Hippocampal formation (tissue), 2 donors: ENCODE measurements at regions not wholly inside any gene's neighbourhood (a gene's known extent, or its start where the extent isn't known, plus 50 kb on each side); places are given as distances from the start of the nearest gene placed in this dataset.

Source experiments
- DNase-seq, 2 donors: peaks; one replicate each; lab custom pipeline; 2025; lab: John Stamatoyannopoulos, UW

GRCh38 chr9:107878462-107878861 lies 388.9 kb upstream of the KLF4 start:
- no peak for DNase-seq

GRCh38 chr9:107875571-107875980 lies 386.0 kb upstream of the KLF4 start:
- DNase-seq = no peak

- no peak for DNase-seq
Measured at GRCh38 chr9:107874591-107875369, 385.2 kb upstream of the KLF4 start.

GRCh38 chr9:107874137-107874536 lies 384.6 kb upstream of the KLF4 start:
- no peak for DNase-seq

- no peak for DNase-seq
Measured at GRCh38 chr9:107872457-107873192, 383.1 kb upstream of the KLF4 start.

- DNase-seq = no peak
Measured at GRCh38 chr9:107870927-107871680, 381.5 kb upstream of the KLF4 start.

GRCh38 chr9:107870221-107870620 lies 380.7 kb upstream of the KLF4 start:
- DNase-seq = no peak

GRCh38 chr9:107869111-107869510 lies 379.5 kb upstream of the KLF4 start:
- DNase-seq = no peak

GRCh38 chr9:107868186-107868585 lies 378.6 kb upstream of the KLF4 start:
- DNase-seq = no peak

GRCh38 chr9:107867738-107868137 lies 378.2 kb upstream of the KLF4 start:
- no peak for DNase-seq

- DNase-seq = no peak
Measured at GRCh38 chr9:107866711-107867311, 377.2 kb upstream of the KLF4 start.

GRCh38 chr9:107863396-107863795 lies 373.8 kb upstream of the KLF4 start:
- DNase-seq = no peak

GRCh38 chr9:107862881-107863280 lies 373.3 kb upstream of the KLF4 start:
- DNase-seq = no peak

- DNase-seq = no peak
Measured at GRCh38 chr9:107862323-107862722, 372.8 kb upstream of the KLF4 start.

- no peak for DNase-seq
Measured at GRCh38 chr9:107861075-107861474, 371.5 kb upstream of the KLF4 start.

GRCh38 chr9:107858260-107858659 lies 368.7 kb upstream of the KLF4 start:
- no peak for DNase-seq

GRCh38 chr9:107856633-107857032 lies 367.1 kb upstream of the KLF4 start:
- DNase-seq = no peak

- no peak for DNase-seq
Measured at GRCh38 chr9:107855164-107855563, 365.6 kb upstream of the KLF4 start.

GRCh38 chr9:107853461-107853860 lies 363.9 kb upstream of the KLF4 start:
- no peak for DNase-seq

- DNase-seq = no peak
Measured at GRCh38 chr9:107852891-107853290, 363.3 kb upstream of the KLF4 start.

GRCh38 chr9:107850653-107851052 lies 361.1 kb upstream of the KLF4 start:
- DNase-seq = no peak
